HepG2 (cell line): ENCODE measurements at regions not wholly inside any gene's neighbourhood (a gene's known extent, or its start where the extent isn't known, plus 50 kb on each side); places are given as distances from the start of the nearest gene placed in this dataset.
A peak's percentile ranks its signal among the peaks of the same experiment; 100 is the strongest.

Source experiments
- ATM ChIP-seq: fragments of 450-650 bp; IDR thresholded peaks from 2 replicates; pipeline ENCODE4 v1.7.1; 2017; ENCODE audit warnings: mild to moderate bottlenecking, borderline replicate concordance
- BHLHE40 ChIP-seq: IDR thresholded peaks from 2 replicates; pipeline ENCODE4 v1.6.1; 2011; ENCODE audit warnings: low read length, improper control_type of control experiment
- GATA4 ChIP-seq: sonication (generic); IDR thresholded peaks from 2 replicates; pipeline ENCODE4 v1.6.1; 2016; ENCODE audit warnings: antibody characterized with exemption, low read depth, borderline replicate concordance
- GATAD2A ChIP-seq: IDR thresholded peaks from 2 replicates; pipeline ENCODE4 v1.6.1; 2016
- GZF1 ChIP-seq: sonication (generic); formaldehyde crosslinking; IDR thresholded peaks from 2 replicates; pipeline ENCODE4 v1.5.1; 2020; ENCODE audit warnings: mild to moderate bottlenecking, missing genetic modification reagents
- KLF15 ChIP-seq: sonication (generic); formaldehyde crosslinking; IDR thresholded peaks from 2 replicates; pipeline ENCODE4 v1.8.1; 2023; ENCODE audit warnings: borderline replicate concordance, mild to moderate bottlenecking, inconsistent platforms, missing genetic modification reagents, mixed read lengths
- NCOR1 ChIP-seq: fragments of 200-600 bp; sonication (generic); IDR thresholded peaks from 2 replicates; pipeline ENCODE4 v1.7.0; 2017; ENCODE audit warnings: antibody characterized with exemption, low read length, borderline replicate concordance
- NR2C2 ChIP-seq: sonication (generic); formaldehyde crosslinking; IDR thresholded peaks from 2 replicates; pipeline ENCODE4 v1.4.0; 2020; ENCODE audit warnings: missing genetic modification reagents, mild to moderate bottlenecking, moderate library complexity, borderline replicate concordance
- XBP1 ChIP-seq: sonication (generic); formaldehyde crosslinking; IDR thresholded peaks from 2 replicates; pipeline ENCODE4 v1.5.0; 2020; ENCODE audit warnings: missing genetic modification reagents
- ZBTB21 ChIP-seq: sonication (generic); formaldehyde crosslinking; IDR thresholded peaks from 2 replicates; pipeline ENCODE4 v1.4.0; 2020; ENCODE audit warnings: missing genetic modification reagents
- ZNF143 ChIP-seq: sonication (generic); formaldehyde crosslinking; IDR thresholded peaks from 2 replicates; pipeline ENCODE4 v1.4.0; 2020; ENCODE audit warnings: missing genetic modification reagents
- ZNF160 ChIP-seq: sonication (generic); formaldehyde crosslinking; IDR thresholded peaks from 2 replicates; pipeline ENCODE4 v1.8.0; 2022; ENCODE audit warnings: mild to moderate bottlenecking, inconsistent platforms, missing genetic modification reagents
- ZNF496 ChIP-seq: sonication (generic); formaldehyde crosslinking; IDR thresholded peaks from 2 replicates; pipeline ENCODE4 v1.8.1; 2023; ENCODE audit warnings: mild to moderate bottlenecking, moderate library complexity, missing genetic modification reagents; ENCODE audit not compliant: insufficient replicate concordance
- ZNF737 ChIP-seq: sonication (generic); formaldehyde crosslinking; IDR thresholded peaks from 2 replicates; pipeline ENCODE4 v1.5.0; 2020; ENCODE audit warnings: missing genetic modification reagents, mild to moderate bottlenecking, borderline replicate concordance
- ZNF749 ChIP-seq: sonication (generic); formaldehyde crosslinking; IDR thresholded peaks from 2 replicates; pipeline ENCODE4 v1.8.0; 2022; ENCODE audit warnings: mild to moderate bottlenecking, missing genetic modification reagents, moderate library complexity, borderline replicate concordance
- TF ChIP-seq, protein P1 (sequence below): sonication (generic); formaldehyde crosslinking; IDR thresholded peaks from 2 replicates; pipeline ENCODE4 v1.8.0; 2022; ENCODE audit warnings: missing genetic modification reagents, low read depth, mild to moderate bottlenecking, borderline replicate concordance
- TF ChIP-seq, protein P2 (sequence below): sonication (generic); formaldehyde crosslinking; IDR thresholded peaks from 2 replicates; pipeline ENCODE4 v1.9.0; 2021; ENCODE audit warnings: missing genetic modification reagents, borderline replicate concordance
- TF ChIP-seq, protein P3 (sequence below): sonication (generic); formaldehyde crosslinking; IDR thresholded peaks from 2 replicates; pipeline ENCODE4 v1.4.0; 2020; ENCODE audit warnings: missing genetic modification reagents
- TF ChIP-seq, protein P4 (sequence below): sonication (generic); formaldehyde crosslinking; IDR thresholded peaks from 2 replicates; pipeline ENCODE4 v1.5.1; 2020; ENCODE audit warnings: missing genetic modification reagents, mild to moderate bottlenecking, borderline replicate concordance
- TF ChIP-seq, protein P5 (sequence below): IDR thresholded peaks from 2 replicates; pipeline ENCODE4 v1.6.1; 2016; ENCODE audit warnings: mild to moderate bottlenecking
- TF ChIP-seq, protein P6 (sequence below): sonication (generic); formaldehyde crosslinking; IDR thresholded peaks from 2 replicates; pipeline ENCODE4 v1.8.0; 2022; ENCODE audit warnings: missing genetic modification reagents, mild to moderate bottlenecking, moderate library complexity, borderline replicate concordance

DNA sequence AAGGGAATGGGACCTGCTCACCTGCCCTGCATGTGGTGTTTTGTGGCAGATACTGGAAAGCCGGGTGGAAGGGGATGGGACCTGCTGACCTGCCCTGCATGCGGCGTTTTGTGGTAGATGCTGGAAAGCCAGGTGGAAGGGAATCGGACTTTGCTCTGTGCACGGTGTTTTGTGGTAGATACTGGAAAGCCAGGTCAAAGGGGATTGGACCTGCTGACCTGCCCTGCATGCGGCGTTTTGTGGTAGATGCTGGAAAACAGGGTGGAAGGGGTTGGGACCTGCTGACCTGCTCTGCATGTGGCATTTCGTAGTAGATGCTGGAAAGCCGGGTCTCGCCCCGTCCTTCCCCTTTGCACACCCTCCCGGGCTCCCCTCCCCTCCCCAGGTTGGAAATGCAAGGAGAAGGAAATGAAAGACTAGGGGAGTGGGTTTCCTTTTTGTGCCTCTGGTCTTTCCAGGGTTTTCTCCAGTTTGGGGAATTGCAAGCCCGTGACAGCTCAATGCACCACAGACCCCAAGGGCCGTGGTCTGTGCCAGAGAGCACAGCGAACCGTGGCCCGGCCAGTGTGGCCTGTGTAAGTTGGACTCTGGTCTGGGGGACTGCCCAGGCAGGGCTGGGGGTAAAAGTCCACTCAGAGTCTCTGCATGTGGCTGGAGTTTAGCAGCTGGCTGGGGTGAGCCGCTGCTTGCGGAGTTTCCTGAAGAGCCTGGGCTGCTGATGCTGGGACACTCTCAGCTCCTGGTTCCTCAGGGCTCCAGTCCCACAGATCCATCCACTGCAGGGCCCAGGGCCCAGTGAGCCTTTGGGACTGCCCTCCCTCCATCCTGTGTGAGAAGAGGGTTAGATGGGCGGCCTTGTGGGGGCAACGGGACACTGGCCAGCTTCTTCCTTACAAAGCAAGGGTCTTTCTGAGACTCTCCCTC is 105.5 kb downstream of the CRYAA start (continued):
- no peak for TF ChIP-seq ZNF496 (CRISPR knock-in tag)
- peak; percentile 95 for TF ChIP-seq NCOR1
- no peak for TF ChIP-seq ZNF737
- no peak for TF ChIP-seq ZNF160
- peak; percentile 12; the same call in 1 of the 2 replicates for TF ChIP-seq GATAD2A
- TF ChIP-seq, protein P1, sequence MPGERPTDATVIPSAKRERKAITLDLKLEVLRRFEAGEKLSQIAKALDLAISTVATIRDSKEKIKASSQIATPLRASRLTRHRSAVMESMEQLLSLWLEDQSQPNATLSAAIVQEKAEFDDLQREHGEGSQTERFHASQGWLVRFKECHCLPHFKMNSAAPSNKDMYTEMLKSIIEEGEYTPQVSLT (CRISPR knock-in tag) = no peak
- no peak for TF ChIP-seq ATM
- TF ChIP-seq XBP1 = no peak
- TF ChIP-seq, protein P2, sequence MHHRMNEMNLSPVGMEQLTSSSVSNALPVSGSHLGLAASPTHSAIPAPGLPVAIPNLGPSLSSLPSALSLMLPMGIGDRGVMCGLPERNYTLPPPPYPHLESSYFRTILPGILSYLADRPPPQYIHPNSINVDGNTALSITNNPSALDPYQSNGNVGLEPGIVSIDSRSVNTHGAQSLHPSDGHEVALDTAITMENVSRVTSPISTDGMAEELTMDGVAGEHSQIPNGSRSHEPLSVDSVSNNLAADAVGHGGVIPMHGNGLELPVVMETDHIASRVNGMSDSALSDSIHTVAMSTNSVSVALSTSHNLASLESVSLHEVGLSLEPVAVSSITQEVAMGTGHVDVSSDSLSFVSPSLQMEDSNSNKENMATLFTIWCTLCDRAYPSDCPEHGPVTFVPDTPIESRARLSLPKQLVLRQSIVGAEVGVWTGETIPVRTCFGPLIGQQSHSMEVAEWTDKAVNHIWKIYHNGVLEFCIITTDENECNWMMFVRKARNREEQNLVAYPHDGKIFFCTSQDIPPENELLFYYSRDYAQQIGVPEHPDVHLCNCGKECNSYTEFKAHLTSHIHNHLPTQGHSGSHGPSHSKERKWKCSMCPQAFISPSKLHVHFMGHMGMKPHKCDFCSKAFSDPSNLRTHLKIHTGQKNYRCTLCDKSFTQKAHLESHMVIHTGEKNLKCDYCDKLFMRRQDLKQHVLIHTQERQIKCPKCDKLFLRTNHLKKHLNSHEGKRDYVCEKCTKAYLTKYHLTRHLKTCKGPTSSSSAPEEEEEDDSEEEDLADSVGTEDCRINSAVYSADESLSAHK = no peak
- TF ChIP-seq KLF15 (CRISPR knock-in tag) = no peak
- TF ChIP-seq, protein P3, sequence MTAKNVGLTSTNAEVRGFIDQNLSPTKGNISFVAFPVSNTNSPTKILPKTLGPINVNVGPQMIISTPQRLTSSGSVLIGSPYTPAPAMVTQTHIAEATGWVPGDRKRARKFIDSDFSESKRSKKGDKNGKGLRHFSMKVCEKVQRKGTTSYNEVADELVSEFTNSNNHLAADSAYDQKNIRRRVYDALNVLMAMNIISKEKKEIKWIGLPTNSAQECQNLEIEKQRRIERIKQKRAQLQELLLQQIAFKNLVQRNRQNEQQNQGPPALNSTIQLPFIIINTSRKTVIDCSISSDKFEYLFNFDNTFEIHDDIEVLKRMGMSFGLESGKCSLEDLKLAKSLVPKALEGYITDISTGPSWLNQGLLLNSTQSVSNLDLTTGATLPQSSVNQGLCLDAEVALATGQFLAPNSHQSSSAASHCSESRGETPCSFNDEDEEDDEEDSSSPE = no peak
- TF ChIP-seq, protein P4, sequence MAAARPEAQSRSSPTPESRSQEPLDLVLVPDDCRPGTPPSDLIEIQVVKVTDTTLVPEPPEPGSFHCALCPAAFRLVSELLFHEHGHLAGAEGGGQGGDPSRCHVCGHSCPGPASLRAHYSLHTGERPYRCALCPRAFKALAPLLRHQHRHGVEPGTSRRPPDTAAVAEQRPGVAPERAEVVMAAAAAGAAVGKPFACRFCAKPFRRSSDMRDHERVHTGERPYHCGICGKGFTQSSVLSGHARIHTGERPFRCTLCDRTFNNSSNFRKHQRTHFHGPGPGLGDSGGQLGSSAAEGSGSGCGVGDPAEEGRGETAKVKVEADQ = no peak
- TF ChIP-seq, protein P5, sequence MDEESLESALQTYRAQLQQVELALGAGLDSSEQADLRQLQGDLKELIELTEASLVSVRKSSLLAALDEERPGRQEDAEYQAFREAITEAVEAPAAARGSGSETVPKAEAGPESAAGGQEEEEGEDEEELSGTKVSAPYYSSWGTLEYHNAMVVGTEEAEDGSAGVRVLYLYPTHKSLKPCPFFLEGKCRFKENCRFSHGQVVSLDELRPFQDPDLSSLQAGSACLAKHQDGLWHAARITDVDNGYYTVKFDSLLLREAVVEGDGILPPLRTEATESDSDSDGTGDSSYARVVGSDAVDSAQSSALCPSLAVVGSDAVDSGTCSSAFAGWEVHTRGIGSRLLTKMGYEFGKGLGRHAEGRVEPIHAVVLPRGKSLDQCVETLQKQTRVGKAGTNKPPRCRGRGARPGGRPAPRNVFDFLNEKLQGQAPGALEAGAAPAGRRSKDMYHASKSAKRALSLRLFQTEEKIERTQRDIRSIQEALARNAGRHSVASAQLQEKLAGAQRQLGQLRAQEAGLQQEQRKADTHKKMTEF (CRISPR knock-in tag) = no peak
- peak; percentile 16 for TF ChIP-seq NR2C2 (CRISPR knock-in tag)
- TF ChIP-seq GATA4 = no peak
- TF ChIP-seq ZBTB21 = no peak
- no peak for TF ChIP-seq GZF1 (CRISPR knock-in tag)
- TF ChIP-seq BHLHE40 = no peak
- TF ChIP-seq ZNF749 (CRISPR knock-in tag) = no peak
- no peak for TF ChIP-seq ZNF143 (CRISPR knock-in tag)
- TF ChIP-seq, protein P6, sequence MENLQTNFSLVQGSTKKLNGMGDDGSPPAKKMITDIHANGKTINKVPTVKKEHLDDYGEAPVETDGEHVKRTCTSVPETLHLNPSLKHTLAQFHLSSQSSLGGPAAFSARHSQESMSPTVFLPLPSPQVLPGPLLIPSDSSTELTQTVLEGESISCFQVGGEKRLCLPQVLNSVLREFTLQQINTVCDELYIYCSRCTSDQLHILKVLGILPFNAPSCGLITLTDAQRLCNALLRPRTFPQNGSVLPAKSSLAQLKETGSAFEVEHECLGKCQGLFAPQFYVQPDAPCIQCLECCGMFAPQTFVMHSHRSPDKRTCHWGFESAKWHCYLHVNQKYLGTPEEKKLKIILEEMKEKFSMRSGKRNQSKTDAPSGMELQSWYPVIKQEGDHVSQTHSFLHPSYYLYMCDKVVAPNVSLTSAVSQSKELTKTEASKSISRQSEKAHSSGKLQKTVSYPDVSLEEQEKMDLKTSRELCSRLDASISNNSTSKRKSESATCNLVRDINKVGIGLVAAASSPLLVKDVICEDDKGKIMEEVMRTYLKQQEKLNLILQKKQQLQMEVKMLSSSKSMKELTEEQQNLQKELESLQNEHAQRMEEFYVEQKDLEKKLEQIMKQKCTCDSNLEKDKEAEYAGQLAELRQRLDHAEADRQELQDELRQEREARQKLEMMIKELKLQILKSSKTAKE (CRISPR knock-in tag) = no peak
